ENCODE measurements at regions not wholly inside any gene's neighbourhood (a gene's known extent, or its start where the extent isn't known, plus 50 kb on each side); places are given as distances from the start of the nearest gene placed in this dataset.
"Not testable (repeated sequence)": the region's sequence is repeated elsewhere in the genome, so short reads cannot be mapped to it uniquely, and the experiment has no call there.

DNA sequence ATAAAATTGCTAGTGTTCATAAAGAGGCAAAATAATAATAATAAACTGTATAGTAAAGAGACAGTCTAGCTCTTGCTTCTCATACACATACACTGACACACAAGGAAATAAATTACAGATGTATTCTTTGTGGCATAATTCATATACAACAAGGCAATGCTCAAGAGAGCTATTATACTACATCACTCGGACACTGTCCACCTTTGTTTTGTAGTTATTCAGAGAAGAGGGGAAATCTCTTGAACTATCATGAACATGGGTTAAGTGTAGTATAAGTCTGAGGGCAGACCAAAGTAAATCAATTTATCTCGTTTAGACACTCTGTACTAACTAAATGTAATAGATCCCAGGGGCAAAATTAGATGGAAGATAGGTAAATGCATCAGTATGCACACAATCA is 72.7 kb upstream of the PHIP start:
- no peak for DNase-seq

DNA sequence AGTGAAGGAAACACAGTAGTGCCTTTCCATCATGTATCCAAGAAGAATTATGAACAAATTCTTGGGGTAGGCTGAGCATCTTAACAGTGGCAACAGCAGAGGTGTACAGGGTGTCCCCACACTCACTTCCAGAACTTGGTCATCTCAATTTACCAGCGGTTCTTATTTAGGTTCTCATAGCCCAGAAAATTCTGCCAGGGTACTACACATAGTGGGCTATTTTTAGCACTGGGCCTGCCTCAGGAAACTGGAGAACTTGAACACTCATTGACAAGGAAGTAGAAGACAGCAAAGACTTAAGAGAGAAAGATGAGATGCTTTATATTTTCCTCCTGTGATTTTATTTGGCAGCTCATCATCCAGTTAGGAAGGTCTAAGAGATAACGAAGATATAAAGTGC is 71.8 kb upstream of the PHIP start:
- no peak for DNase-seq

DNA sequence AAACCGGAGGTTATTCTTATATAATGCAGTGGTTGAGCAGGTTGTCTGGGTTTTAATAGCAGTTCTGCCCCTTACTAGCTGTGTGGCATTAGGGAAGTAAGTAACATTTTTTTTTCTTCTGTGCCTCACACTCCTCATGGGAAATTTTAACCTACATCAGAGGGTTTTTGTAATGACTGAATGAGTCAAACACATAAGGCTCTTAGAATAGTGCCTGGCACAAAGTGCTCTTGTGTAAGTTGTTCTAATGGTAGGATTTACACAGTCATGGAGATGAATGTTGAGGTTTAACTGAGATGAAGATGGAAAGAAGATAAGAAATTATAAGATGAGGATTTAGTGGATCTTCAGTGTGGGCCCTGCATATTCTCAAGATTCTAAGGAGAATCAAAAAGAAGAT is 68.4 kb upstream of the PHIP start:
- no peak for DNase-seq

GRCh38 chr6:79145301-79145700 is 67.2 kb upstream of the PHIP start:
- DNase-seq, result peak; percentile 3

- DNase-seq, result no peak
Measured at GRCh38 chr6:79143320-79143898, 65.4 kb upstream of the PHIP start.

GRCh38 chr6:79138146-79138545 is 60.1 kb upstream of the PHIP start:
- no peak for DNase-seq

DNA sequence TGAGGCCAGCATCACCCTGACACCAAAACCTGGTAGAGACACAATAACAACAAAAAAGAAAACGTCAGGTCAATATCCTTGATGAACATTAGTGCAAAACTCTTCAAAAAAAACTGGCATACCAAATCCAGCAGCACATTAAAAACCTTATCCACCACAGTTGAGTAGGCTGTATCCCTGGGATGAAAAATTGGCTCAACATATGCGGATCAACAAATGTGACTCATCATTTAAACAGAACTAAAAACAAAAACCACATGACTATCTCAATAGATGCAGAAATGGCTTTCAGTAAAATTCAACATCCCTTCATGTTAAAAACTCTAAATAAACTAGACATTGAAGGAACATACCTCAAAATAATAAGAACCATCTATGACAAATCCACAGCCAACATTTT is 59.6 kb upstream of the PHIP start:
- DNase-seq, result no peak

- DNase-seq, result no peak
Measured at GRCh38 chr6:79135973-79136470, 58.0 kb upstream of the PHIP start.

DNA sequence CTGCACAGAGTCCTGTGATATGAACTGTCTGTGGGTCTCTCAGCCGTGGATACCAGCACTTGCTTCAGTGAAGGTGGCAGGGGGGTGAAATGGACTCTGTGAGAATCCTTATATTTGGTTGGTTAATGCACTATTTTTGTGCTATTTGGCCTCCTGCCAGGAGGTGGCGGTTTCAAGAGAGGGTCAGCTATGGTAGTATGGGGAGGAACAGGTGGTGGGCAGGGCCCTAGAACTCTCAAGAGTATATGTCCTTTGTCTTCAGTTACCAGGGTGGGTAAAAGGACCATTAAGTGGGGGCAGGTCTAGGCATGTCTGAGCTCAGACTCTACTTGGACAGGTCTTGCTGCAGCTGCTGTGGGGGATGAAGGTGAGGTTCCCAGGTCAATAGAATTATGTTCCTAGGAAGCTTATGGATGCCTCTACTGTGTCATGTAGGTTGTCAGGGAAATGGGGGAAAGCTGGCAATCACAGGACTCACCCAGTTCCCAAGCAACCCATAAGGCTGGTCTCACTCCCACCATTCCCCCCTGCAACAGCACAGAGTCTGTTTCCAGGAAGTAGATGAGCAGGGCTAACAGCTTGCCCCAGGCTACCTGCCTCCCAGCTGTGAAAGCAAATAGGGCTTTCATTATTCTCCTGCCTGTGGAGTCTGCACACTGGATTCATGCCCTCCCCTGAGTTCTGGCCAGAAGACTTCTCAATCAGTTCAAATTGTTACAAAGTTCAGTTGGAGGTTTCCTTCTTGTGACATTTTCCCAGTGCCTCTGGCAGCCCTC is 56.8 kb upstream of the PHIP start:
- no peak for DNase-seq

DNA sequence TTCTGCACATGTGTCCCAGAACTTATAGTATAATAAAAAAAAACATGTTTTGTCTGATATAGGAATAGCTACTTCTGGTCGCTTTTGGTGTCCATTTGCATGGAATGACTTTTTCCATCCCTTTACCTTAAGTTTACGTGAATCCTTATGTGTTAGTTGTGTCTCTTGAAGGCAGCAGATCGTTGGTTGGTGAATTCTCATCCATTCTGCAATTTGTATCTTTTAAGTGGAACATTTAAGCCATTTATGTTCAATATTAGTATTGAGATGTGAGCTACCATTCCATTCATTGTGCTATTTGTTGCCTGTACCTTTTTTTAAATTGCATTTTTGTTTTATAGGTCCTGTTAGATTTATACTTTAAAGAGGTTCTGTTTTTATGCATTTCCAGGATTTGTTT is 55.1 kb upstream of the PHIP start:
- DNase-seq, result no peak

DNA sequence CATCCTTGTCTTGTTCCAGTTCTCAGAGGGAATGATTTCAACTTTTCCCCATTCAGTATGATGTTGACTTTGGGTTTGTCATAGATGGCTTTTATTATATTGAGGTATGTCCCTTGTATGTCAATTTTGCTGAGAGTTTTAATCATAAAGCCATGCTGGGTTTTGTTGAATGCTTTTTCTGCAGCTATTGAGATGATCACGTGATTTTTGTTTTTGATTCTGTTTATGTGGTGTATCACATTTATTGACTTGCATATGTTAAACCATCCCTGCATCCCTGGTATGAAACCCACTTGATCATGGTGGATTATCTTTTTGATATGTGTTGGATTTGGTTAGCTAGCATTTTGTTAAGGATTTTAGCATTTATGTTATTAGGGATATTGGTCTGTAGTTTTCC is 53.2 kb upstream of the PHIP start:
- DNase-seq, result not testable (repeated sequence)
